Skeletal muscle cell (primary cell): ENCODE measurements at regions not wholly inside any gene's neighbourhood (a gene's known extent, or its start where the extent isn't known, plus 50 kb on each side); places are given as distances from the start of the nearest gene placed in this dataset.

Experiments used
- DNase-seq: peaks from one replicate; pipeline ENCODE4 v3.0.0-alpha.2; 2010; ENCODE audit warnings: low read depth
- H3K4me3 ChIP-seq: 2 replicates; pipeline ENCODE4 v1.5.1; 2011; ENCODE audit warnings: low read depth, mild to moderate bottlenecking, control low read depth, low read length, moderate library complexity

DNA sequence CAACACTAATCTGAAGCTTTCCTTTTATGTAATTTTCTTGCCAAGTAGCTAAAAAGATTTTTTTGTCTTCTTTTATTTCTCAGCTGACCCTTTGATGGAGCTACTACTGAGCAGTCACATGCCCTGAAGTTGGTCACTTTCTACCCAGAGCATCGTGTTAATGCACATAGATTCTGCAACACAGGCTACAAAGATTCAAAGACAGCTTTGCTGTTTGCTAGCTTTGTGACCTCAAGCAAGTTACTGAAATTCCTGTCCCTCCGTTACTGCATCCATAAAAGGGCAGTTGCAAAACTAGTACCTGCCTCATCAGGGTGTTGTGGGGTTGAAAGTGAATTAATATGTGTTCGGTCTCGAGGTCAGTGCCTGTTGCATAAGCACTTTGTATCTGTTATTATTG, 179.9 kb downstream of the GAS1 start:
- H3K4me3 ChIP-seq, result no peak overlapping the region
- no peak for DNase-seq

DNA sequence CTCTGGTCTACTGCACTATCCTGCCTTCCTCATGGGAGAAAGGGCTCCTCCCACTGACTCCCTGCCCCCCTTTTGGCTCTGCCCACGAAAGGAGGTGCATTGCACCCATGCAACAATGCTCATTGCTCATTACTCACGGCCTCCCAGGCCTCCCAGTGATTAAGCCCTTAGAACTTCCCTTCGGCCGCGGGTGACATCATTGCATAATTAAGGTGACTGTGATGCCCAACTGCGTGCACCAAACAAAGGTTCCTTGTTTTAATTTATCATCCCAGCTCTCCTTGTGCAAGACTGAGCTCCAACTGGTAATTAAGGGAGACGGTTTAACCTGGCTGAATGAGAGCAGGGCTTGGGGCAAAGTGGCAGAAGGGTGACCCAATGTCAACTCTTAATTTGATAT, 180.4 kb downstream of the GAS1 start:
- no peak overlapping the region for H3K4me3 ChIP-seq
- DNase-seq, result peak; percentile 33

DNA sequence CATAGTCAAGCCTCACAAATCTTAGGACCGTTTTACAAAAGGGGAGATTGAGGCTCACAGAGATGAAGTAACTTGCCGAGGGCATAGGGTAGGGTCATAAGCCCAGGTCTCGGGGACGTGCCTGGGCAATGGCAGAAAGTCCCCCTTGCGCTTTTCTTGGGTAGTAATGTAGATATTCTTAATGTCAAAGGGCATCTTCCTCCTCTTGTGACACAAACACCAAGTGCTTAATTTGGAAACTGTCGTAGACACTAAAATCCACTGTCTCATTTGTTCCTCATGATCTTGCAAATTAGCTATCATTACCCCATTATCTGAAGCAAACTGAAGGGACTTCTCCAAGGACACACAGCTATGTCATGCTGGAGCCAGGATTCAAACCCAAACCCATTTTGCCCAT, 180.8 kb downstream of the GAS1 start:
- no peak overlapping the region for H3K4me3 ChIP-seq
- DNase-seq, result no peak

- H3K4me3 ChIP-seq, result no peak overlapping the region
- no peak for DNase-seq
These were observed 181.4 kb downstream of the GAS1 start for GRCh38 chr9:86765746-86766430.

- DNase-seq, result no peak
These were observed 182.5 kb downstream of the GAS1 start for GRCh38 chr9:86764671-86765343.

GRCh38 chr9:86764221-86764624, 183.1 kb downstream of the GAS1 start:
- no peak overlapping the region for H3K4me3 ChIP-seq
- no peak for DNase-seq

More at GRCh38 chr9:86764671-86765343, 182.5 kb downstream of the GAS1 start:
- no peak overlapping the region for H3K4me3 ChIP-seq

DNA sequence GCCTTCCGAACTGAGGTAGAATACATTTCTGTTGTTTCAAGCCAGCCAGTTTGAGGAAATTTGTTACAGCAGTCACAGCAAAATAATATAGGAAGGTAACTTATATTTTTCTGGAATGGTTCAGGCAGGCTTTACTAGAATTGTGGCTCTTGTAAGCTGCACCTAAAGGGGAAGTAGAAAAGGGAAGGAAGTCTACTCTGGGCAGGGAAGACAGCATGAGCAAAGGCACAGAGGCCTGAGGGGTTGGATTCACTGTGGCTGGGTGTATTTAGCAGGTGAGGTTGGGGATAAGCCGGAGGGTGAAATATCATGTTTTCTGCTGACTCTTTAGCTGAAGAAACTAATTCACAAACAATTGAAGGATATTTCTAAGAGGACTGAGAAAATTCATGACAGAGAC, 183.5 kb downstream of the GAS1 start:
- no peak for DNase-seq

DNA sequence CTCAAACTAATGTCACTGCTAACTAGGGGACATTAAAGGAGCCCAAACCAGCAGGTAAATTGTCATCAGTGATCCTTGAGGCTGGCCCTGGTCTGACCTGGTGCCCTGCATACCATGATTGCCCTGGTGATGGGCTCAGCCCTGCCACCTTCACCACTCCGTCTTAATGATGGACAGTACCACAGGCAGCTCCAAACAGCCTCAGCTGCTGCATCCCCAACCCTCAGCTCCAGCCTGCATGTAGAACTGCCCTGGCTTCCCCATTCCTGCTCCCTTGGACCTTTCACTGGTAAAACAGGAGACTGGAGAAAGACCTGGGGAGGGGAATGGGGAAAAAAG, 190.0 kb downstream of the GAS1 start:
- no peak overlapping the region for H3K4me3 ChIP-seq
- DNase-seq, result no peak

More for the DNA sequence above, 183.5 kb downstream of the GAS1 start:
- no peak overlapping the region for H3K4me3 ChIP-seq

GRCh38 chr9:86756576-86757381, 190.5 kb downstream of the GAS1 start:
- H3K4me3 ChIP-seq, result no peak overlapping the region
- no peak for DNase-seq

DNA sequence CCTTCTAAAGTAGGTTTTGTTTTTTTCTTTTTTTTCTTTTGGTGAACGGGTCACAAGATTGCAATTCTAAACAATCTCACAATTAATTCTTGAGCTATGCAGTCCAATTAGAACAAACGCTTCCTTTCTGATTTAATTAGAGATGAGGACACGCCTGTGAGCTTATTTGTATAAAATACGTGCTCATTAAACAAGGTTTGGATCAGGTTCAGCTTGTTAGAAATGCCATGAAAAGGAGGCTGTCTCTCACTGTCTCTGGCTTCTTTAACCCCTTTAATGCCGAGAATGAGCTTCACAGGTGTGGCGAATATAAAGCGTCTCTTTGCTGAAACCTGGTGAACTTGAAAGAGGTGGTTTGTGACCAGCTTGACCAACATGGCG, 191.8 kb downstream of the GAS1 start:
- no peak for DNase-seq
- H3K4me3 ChIP-seq, result no peak overlapping the region

- no peak overlapping the region for H3K4me3 ChIP-seq
- DNase-seq, result no peak
These were observed 192.4 kb downstream of the GAS1 start for GRCh38 chr9:86754581-86755560.

- DNase-seq, result no peak
- no peak overlapping the region for H3K4me3 ChIP-seq
These were observed 193.5 kb downstream of the GAS1 start for GRCh38 chr9:86753836-86754235.

DNA sequence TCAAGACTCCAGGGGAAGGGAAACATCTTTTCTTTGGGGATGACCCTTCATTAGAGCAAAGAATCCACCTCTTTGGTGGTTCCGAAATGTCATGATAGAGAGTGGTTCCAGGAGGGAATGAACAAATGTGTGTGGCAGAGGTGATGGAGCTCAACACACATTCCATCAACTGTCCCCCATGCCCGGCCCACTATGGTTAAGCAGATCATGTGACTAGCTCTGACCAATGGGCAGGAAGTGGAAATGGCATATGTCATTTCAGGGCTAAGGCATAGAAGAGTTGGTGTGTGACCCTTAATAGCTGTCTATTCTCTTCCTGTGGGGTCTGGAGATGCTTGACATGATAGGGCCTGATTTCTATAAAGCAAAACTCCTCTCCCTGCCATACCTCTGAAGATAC, 194.6 kb downstream of the GAS1 start:
- DNase-seq, result no peak
- H3K4me3 ChIP-seq, result no peak overlapping the region

GRCh38 chr9:86751956-86752355, 195.3 kb downstream of the GAS1 start:
- H3K4me3 ChIP-seq, result no peak overlapping the region
- no peak for DNase-seq

GRCh38 chr9:86751207-86751606, 196.1 kb downstream of the GAS1 start:
- DNase-seq, result peak; percentile 72
- H3K4me3 ChIP-seq, result no peak overlapping the region

DNA sequence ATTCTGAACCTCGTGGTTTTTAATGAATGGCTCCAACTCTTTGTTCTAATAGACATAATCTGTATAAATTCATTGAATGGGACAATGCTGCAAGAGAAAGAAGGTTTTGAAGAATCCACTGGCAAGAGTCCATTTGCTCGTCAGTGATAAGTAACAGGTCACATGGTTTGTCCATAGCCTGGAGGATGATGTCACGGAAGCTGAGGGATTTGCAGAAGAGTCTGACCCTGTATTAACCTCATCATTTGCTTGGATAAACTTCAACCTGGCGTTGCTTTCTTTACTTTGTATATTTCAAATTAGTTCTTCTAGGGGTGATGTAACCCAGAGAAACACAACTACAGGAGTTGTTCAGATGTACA, 197.4 kb downstream of the GAS1 start:
- H3K4me3 ChIP-seq, result no peak overlapping the region
- peak; percentile 80 for DNase-seq

GRCh38 chr9:86749161-86749893, 198.0 kb downstream of the GAS1 start:
- DNase-seq, result no peak
- no peak overlapping the region for H3K4me3 ChIP-seq

GRCh38 chr9:86747711-86748110, 199.6 kb downstream of the GAS1 start:
- no peak for DNase-seq

More at GRCh38 chr9:86747711-86748110, 199.6 kb downstream of the GAS1 start:
- no peak overlapping the region for H3K4me3 ChIP-seq
